Sigmoid colon (tissue), 6 donors: ENCODE measurements at regions not wholly inside any gene's neighbourhood (a gene's known extent, or its start where the extent isn't known, plus 50 kb on each side); places are given as distances from the start of the nearest gene placed in this dataset.

Source experiments
- DNase-seq: peaks from one replicate; pipeline ENCODE4 v3.0.0-alpha.2; 2019
- H3K27ac ChIP-seq, 4 donors: fragments of 200-600 bp; sonication (generic); one replicate each; pipeline ENCODE4 v1.5.1; 2016 to 2019; ENCODE audit warnings: mild to moderate bottlenecking in 1 of 4
- H3K27me3 ChIP-seq, 3 donors: fragments of 200-600 bp; sonication (generic); one replicate each; pipeline ENCODE4 v1.5.1; 2019; ENCODE audit warnings: mild to moderate bottlenecking in 1 of 3
- H3K36me3 ChIP-seq, 4 donors: fragments of 200-600 bp; sonication (generic); one replicate each; pipeline ENCODE4 v1.5.1; 2016 to 2019
- H3K4me1 ChIP-seq, 4 donors: fragments of 200-600 bp; sonication (generic); one replicate each; pipeline ENCODE4 v1.5.1; 2017 to 2019
- H3K4me3 ChIP-seq, 4 donors: fragments of 200-600 bp; sonication (generic); one replicate each; pipeline ENCODE4 v1.5.1; 2017 to 2019; ENCODE audit warnings: mild to moderate bottlenecking in 2 of 4, moderate library complexity in 1 of 4
- H3K9me3 ChIP-seq, 4 donors: fragments of 200-600 bp in 3 of 4; sonication (generic) in 3 of 4; one replicate each; pipeline versions ENCODE4 v1.5.1 to v1.6.1; 2013 to 2019
- EP300 ChIP-seq, 4 donors: sonication (generic); formaldehyde crosslinking; IDR thresholded peaks; one replicate each; pipeline ENCODE4 v1.6.1; 2017; ENCODE audit warnings: antibody characterized with exemption in 4 of 4
- POLR2A ChIP-seq, 2 donors: fragments of 450-650 bp; IDR thresholded peaks; one replicate each; pipeline ENCODE4 v1.6.1; 2016; ENCODE audit warnings: antibody characterized with exemption in 2 of 2, mild to moderate bottlenecking in 2 of 2, moderate library complexity in 2 of 2
- POLR2AphosphoS5 ChIP-seq, 4 donors: sonication (generic); formaldehyde crosslinking; IDR thresholded peaks; one replicate each; pipeline ENCODE4 v1.6.1; 2017; ENCODE audit warnings: antibody characterized with exemption in 4 of 4
- WGBS, 2 donors: extraction: QIAGEN DNeasy Blood & Tissue Kit; methylation state at CpG; one replicate each; pipeline ENCODE4 v1.1.7; 2013; 5-methylcytosine and 5-hydroxymethylcytosine counted together
- intact Hi-C: fragments of 100-400 bp; cut with DNase I; formaldehyde crosslinking; loops from one replicate; pipeline ENCODE4 v1.15.1; 2023
- TF ChIP-seq, protein P1 (sequence below), 4 experiments: fragments of 450-650 bp in 3 of 4; fragments of 200-600 bp in 1 of 4; IDR thresholded peaks; one replicate each; pipeline ENCODE4 v1.5.1; 2016 to 2019; ENCODE audit warnings: antibody characterized with exemption in 4 of 4, mild to moderate bottlenecking in 3 of 4, moderate library complexity in 2 of 4
- donor health status: healthy with polysubstance abuse.
- donor health status: healthy.

DNA sequence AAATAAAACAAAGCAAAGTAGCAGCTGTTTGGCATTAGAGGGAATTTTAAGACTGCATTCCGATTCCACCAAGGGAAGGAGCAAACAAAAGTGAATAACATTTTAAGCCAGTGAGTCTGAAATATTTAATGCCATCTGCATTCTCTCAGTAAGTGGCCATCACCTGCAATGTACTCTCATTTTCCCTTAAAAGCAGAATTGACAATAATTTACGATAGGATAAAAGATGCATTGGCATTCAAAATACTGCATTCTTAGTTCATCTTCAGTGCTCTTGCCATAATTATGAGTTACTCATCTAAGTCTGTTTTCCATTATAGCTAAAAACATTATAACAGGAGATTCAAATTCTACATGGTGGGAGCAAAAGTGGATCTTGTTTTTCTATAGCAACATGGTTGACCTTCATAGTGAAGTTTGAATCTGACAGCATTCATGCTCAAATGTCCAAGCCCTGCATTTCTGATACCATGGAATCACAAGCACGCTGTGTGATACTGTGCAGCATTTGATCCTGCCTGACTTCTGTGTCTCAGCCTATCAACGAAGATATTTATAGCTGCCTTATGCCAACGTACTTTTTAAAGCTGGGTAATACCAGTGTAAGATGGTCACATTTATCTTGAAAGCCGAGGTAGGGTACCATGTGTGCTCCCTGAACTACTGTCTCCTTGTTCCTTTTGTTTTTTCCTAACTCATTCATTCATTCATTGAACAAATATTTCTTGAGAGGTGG is 355.3 kb upstream of the IGFBP7 start:
- intact Hi-C loops: no loop called here
- Histone ChIP-seq H3K4me3 (no peak overlapping the region), H3K9me3 (peaks cover 0 to 3% (median 0%) of the 10 kb centered on the region in 4 donors), H3K27me3 (no peaks in the 10 kb centered on the region), H3K27ac (no peak overlapping the region), H3K4me1 (no peaks in the 10 kb centered on the region), H3K36me3 (no peaks in the 10 kb centered on the region)
- WGBS, 2 donors: 84 to 86% methylated on average over 6 of the region's 6 CpGs
- no peak for TF ChIP-seq POLR2A (IDR thresholded peaks at IDR 0.05)
- TF ChIP-seq POLR2AphosphoS5 (IDR thresholded peaks at IDR 0.05): no peak
- no peak for TF ChIP-seq EP300 (IDR thresholded peaks at IDR 0.05)
- TF ChIP-seq, protein P1, sequence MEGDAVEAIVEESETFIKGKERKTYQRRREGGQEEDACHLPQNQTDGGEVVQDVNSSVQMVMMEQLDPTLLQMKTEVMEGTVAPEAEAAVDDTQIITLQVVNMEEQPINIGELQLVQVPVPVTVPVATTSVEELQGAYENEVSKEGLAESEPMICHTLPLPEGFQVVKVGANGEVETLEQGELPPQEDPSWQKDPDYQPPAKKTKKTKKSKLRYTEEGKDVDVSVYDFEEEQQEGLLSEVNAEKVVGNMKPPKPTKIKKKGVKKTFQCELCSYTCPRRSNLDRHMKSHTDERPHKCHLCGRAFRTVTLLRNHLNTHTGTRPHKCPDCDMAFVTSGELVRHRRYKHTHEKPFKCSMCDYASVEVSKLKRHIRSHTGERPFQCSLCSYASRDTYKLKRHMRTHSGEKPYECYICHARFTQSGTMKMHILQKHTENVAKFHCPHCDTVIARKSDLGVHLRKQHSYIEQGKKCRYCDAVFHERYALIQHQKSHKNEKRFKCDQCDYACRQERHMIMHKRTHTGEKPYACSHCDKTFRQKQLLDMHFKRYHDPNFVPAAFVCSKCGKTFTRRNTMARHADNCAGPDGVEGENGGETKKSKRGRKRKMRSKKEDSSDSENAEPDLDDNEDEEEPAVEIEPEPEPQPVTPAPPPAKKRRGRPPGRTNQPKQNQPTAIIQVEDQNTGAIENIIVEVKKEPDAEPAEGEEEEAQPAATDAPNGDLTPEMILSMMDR (IDR thresholded peaks at IDR 0.05): no peak
- DNase-seq: no peak

DNA sequence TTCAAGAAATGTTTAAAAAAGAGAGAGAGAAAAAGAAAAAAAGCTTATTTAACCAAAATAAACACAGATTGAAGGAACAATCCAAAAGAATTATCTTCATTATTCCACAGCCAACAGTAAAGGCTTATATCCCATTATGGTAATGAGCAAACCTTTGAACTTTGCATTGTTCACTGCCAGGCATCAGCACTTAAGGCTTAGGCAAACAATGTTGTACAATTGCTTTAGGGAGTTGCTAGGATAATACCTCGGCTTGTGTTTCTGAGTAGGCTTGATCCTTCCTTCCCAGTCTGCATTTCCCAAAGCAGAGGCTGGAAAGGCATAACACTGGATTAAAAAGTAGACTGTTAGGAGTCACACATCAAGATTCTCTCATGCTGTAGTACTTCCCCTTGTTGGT is 352.7 kb upstream of the IGFBP7 start:
- H3K27me3 ChIP-seq: no peaks in the 10 kb centered on the region
- TF ChIP-seq EP300 (IDR thresholded peaks at IDR 0.05) (no peak), POLR2A (IDR thresholded peaks at IDR 0.05) (no peak), POLR2AphosphoS5 (IDR thresholded peaks at IDR 0.05) (no peak)
- TF ChIP-seq, protein P1 (IDR thresholded peaks at IDR 0.05): no peak
- no peak overlapping the region for H3K4me3 ChIP-seq
- WGBS, 2 donors: 6 to 41% methylated on average over 1 of the region's 1 CpG
- H3K9me3 ChIP-seq: peaks cover 0 to 3% (median 1%) of the 10 kb centered on the region in 4 donors
- no peaks in the 10 kb centered on the region for H3K4me1 ChIP-seq
- intact Hi-C loops: no loop called here
- H3K27ac ChIP-seq: no peak overlapping the region
- no peak for DNase-seq
- H3K36me3 ChIP-seq: no peaks in the 10 kb centered on the region

DNA sequence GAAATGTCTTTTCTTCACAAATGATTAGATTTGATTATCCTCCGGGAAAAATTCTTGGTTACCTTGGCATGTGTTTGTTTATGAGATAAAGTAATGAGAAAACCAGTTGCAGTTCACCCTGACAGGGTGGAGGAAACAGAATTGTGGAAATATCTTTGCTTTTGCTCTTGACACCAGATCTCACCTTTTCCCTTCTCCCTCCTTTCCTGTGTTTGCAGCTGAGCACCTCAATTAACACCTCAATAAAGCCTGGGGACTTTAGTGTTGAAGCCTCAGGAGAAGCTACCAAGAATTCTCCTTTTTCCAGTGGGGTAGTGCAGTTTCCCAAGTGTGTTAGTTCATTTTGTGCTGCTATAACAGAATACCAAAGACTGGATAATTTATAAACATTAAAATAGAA is 350.8 kb upstream of the IGFBP7 start:
- Histone ChIP-seq H3K4me3 (no peak overlapping the region), H3K27me3 (no peaks in the 10 kb centered on the region), H3K27ac (no peak overlapping the region), H3K4me1 (no peaks in the 10 kb centered on the region), H3K36me3 (no peaks in the 10 kb centered on the region), H3K9me3 (peaks cover 0 to 4% (median 1%) of the 10 kb centered on the region in 4 donors)
- DNase-seq: no peak
- TF ChIP-seq, protein P1 (IDR thresholded peaks at IDR 0.05): no peak
- TF ChIP-seq POLR2A (IDR thresholded peaks at IDR 0.05): no peak
- no peak for TF ChIP-seq EP300 (IDR thresholded peaks at IDR 0.05)
- intact Hi-C loops: no loop called here
- WGBS, 2 donors: 50 to 73% methylated on average over 1 of the region's 1 CpG

DNA sequence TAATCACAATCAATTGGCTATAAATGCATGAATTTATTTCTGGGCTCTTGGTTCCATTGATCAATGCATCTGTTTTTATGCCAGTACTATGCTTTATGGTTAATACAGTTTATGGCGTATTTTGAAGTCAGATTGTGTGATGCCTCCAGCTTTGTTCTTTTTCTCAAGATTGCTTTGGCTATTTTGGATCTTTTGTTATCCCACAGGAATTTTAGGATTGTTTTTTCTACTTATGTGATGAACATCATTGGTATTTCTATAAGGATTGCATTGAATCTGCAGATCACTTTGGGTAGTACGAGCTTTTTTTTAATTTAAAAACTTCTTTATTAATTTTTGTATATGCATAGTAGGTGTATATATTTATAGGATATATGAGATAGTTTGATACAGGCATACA is 338.7 kb upstream of the IGFBP7 start:
- 45% methylated on average over 2 of the region's 2 CpGs for WGBS, 2 donors
- no peaks in the 10 kb centered on the region for H3K4me1 ChIP-seq

More for the DNA sequence above, 338.7 kb upstream of the IGFBP7 start:
- peaks cover 0 to 3% (median 0%) of the 10 kb centered on the region in 4 donors for H3K9me3 ChIP-seq
- H3K4me3 ChIP-seq: no peak overlapping the region
- DNase-seq: no peak
- TF ChIP-seq POLR2A (IDR thresholded peaks at IDR 0.05) (no peak), POLR2AphosphoS5 (IDR thresholded peaks at IDR 0.05) (no peak), EP300 (IDR thresholded peaks at IDR 0.05) (no peak)
- TF ChIP-seq, protein P1 (IDR thresholded peaks at IDR 0.05): no peak
- H3K36me3 ChIP-seq: no peaks in the 10 kb centered on the region
- no peaks in the 10 kb centered on the region for H3K27me3 ChIP-seq
- intact Hi-C loops: no loop called here
- H3K27ac ChIP-seq: no peak overlapping the region
